H9 (cell line): ENCODE measurements at regions not wholly inside any gene's neighbourhood (a gene's known extent, or its start where the extent isn't known, plus 50 kb on each side); places are given as distances from the start of the nearest gene placed in this dataset.

Experiments
- DNase-seq: peaks from one replicate; pipeline ENCODE4 v3.0.0-alpha.2; 2017
- H2AFZ ChIP-seq: one replicate; pipeline ENCODE4 v1.6.1; 2013; ENCODE audit warnings: mild to moderate bottlenecking, low read length, control low read depth, moderate library complexity
- H2AK5ac ChIP-seq: 2 replicates; pipeline ENCODE4 v1.6.1; 2013; ENCODE audit warnings: low read length, control low read depth, mixed read lengths; ENCODE audit not compliant: insufficient read length
- H2BK120ac ChIP-seq: one replicate; pipeline ENCODE4 v1.6.1; 2013; ENCODE audit warnings: low read depth, mild to moderate bottlenecking, low read length, control low read depth, inconsistent platforms; ENCODE audit not compliant: poor library complexity, severe bottlenecking
- H2BK12ac ChIP-seq: 2 replicates; pipeline ENCODE4 v1.6.1; 2013; ENCODE audit warnings: low read length, control low read depth, mixed read lengths, low read depth; ENCODE audit not compliant: insufficient read length
- H2BK15ac ChIP-seq: 2 replicates; pipeline ENCODE4 v1.6.1; 2013; ENCODE audit warnings: low read depth, low read length, control low read depth
- H2BK20ac ChIP-seq: one replicate; pipeline ENCODE4 v1.6.1; 2013; ENCODE audit warnings: low read depth, mild to moderate bottlenecking, low read length, control low read depth, inconsistent platforms; ENCODE audit not compliant: poor library complexity, severe bottlenecking
- H2BK5ac ChIP-seq: 2 replicates; pipeline ENCODE4 v1.6.1; 2013; ENCODE audit warnings: low read length, control low read depth, mixed read lengths; ENCODE audit not compliant: insufficient read length
- H3K14ac ChIP-seq: 2 replicates; pipeline ENCODE4 v1.6.1; 2013; ENCODE audit warnings: low read length, control low read depth; ENCODE audit not compliant: insufficient read depth
- H3K18ac ChIP-seq: 2 replicates; pipeline ENCODE4 v1.6.1; 2013; ENCODE audit warnings: low read depth, mild to moderate bottlenecking, mixed read lengths, low read length, control low read depth; ENCODE audit not compliant: insufficient read length
- H3K23ac ChIP-seq: 2 replicates; pipeline ENCODE4 v1.6.1; 2013; ENCODE audit warnings: low read length, control low read depth, mixed read lengths, low read depth; ENCODE audit not compliant: insufficient read length
- H3K23me2 ChIP-seq: 2 replicates; pipeline ENCODE4 v1.6.1; 2013; ENCODE audit warnings: low read depth, mild to moderate bottlenecking, mixed read lengths, low read length, control low read depth; ENCODE audit not compliant: insufficient read length, poor library complexity, severe bottlenecking
- H3K27ac ChIP-seq: 2 replicates; pipeline ENCODE4 v1.5.1; 2013; ENCODE audit warnings: low read length, control low read depth, mixed read lengths, low read depth; ENCODE audit not compliant: insufficient read length
- H3K27me3 ChIP-seq: 2 replicates; pipeline ENCODE4 v1.6.1; 2013; ENCODE audit warnings: low read length, control low read depth, inconsistent platforms; ENCODE audit not compliant: insufficient read depth
- H3K4ac ChIP-seq: 2 replicates; pipeline ENCODE4 v1.6.1; 2013; ENCODE audit warnings: low read depth, mild to moderate bottlenecking, control low read depth, inconsistent platforms, low read length, moderate library complexity
- H3K4me1 ChIP-seq: 2 replicates; pipeline ENCODE4 v1.6.1; 2013; ENCODE audit warnings: low read length, control low read depth, inconsistent platforms; ENCODE audit not compliant: insufficient read depth
- H3K4me2 ChIP-seq: 2 replicates; pipeline ENCODE4 v1.6.1; 2013; ENCODE audit warnings: low read length, control low read depth, mixed read lengths; ENCODE audit not compliant: insufficient read length, insufficient read depth
- H3K56ac ChIP-seq: 2 replicates; pipeline ENCODE4 v1.6.1; 2013; ENCODE audit warnings: low read depth, mild to moderate bottlenecking, mixed read lengths, low read length, control low read depth; ENCODE audit not compliant: insufficient read length
- H3K79me1 ChIP-seq: 2 replicates; pipeline ENCODE4 v1.6.1; 2013; ENCODE audit warnings: low read depth, mild to moderate bottlenecking, moderate library complexity, low read length, control low read depth, inconsistent platforms; ENCODE audit not compliant: insufficient read depth, poor library complexity, severe bottlenecking
- H3K79me2 ChIP-seq: 2 replicates; pipeline ENCODE4 v1.6.1; 2013; ENCODE audit warnings: low read length, control low read depth, inconsistent platforms; ENCODE audit not compliant: insufficient read depth
- H3K9ac ChIP-seq: 2 replicates; pipeline ENCODE4 v1.6.1; 2013; ENCODE audit warnings: low read length, control low read depth, mixed read lengths; ENCODE audit not compliant: insufficient read length; ENCODE audit errors: extremely low read depth
- H3K9me3 ChIP-seq: one replicate; pipeline ENCODE4 v1.6.1; 2013; ENCODE audit warnings: low read depth, low read length, inconsistent platforms; ENCODE audit not compliant: control insufficient read depth
- H3T11ph ChIP-seq: one replicate; pipeline ENCODE4 v1.6.1; 2013; ENCODE audit warnings: mild to moderate bottlenecking, low read length, control low read depth, inconsistent platforms
- H4K20me1 ChIP-seq: one replicate; pipeline ENCODE4 v1.6.1; 2013; ENCODE audit not compliant: control insufficient read depth, insufficient read length, insufficient read depth
- H4K5ac ChIP-seq: 2 replicates; pipeline ENCODE4 v1.6.1; 2013; ENCODE audit warnings: low read depth, mild to moderate bottlenecking, mixed read lengths, low read length, control low read depth; ENCODE audit not compliant: insufficient read length
- H4K8ac ChIP-seq: replicated peaks from 2 replicates; pipeline ENCODE4 v1.6.1; 2013; ENCODE audit warnings: low read length, control low read depth, mixed read lengths, low read depth; ENCODE audit not compliant: insufficient read length
- H4K91ac ChIP-seq: 2 replicates; pipeline ENCODE4 v1.6.1; 2013; ENCODE audit warnings: low read depth, mild to moderate bottlenecking, moderate library complexity, mixed read lengths, low read length, control low read depth; ENCODE audit not compliant: insufficient read length
- H3K27ac Mint-ChIP-seq, 3 experiments: 2 replicates in 2 of 3; 3 replicates in 1 of 3; pipeline ENCODE4 v1.8.0; 2020 to 2021; ENCODE audit warnings: mixed read lengths in 3 of 3, mild to moderate bottlenecking in 1 of 3, moderate library complexity in 1 of 3
- H3K27me3 Mint-ChIP-seq: 2 replicates; pipeline ENCODE4 v1.8.0; 2021; ENCODE audit warnings: low read depth, mild to moderate bottlenecking, moderate library complexity, mixed read lengths
- H3K36me3 Mint-ChIP-seq, 3 experiments: 2 replicates in 2 of 3; 3 replicates in 1 of 3; pipeline ENCODE4 v1.8.0; 2020 to 2021; ENCODE audit warnings: low read depth in 3 of 3, mixed read lengths in 3 of 3; ENCODE audit not compliant: insufficient read depth in 1 of 3
- H3K4me1 Mint-ChIP-seq, 2 experiments: 2 replicates each; pipeline ENCODE4 v1.8.0; 2020; ENCODE audit warnings: mixed read lengths in 2 of 2
- H3K4me3 Mint-ChIP-seq, 2 experiments: 2 replicates in 1 of 2; 3 replicates in 1 of 2; pipeline ENCODE4 v1.8.0; 2020 to 2021; ENCODE audit warnings: mild to moderate bottlenecking in 2 of 2, mixed read lengths in 2 of 2, moderate library complexity in 1 of 2
- H3K9me3 Mint-ChIP-seq, 2 experiments: 2 replicates in 1 of 2; 3 replicates in 1 of 2; pipeline ENCODE4 v1.8.0; 2020; ENCODE audit warnings: mild to moderate bottlenecking in 2 of 2, mixed read lengths in 2 of 2, moderate library complexity in 1 of 2
- WGBS: extraction: QIAGEN DNeasy Blood & Tissue Kit; methylation state at CpG from one replicate; pipeline ENCODE4 v1.1.7; 2013; ENCODE audit warnings: missing lambda C conversion rate, low lambda C conversion rate, mixed read lengths; ENCODE audit not compliant: insufficient read length; ENCODE audit errors: extremely low coverage; 5-methylcytosine and 5-hydroxymethylcytosine counted together
- TF ChIP-seq, protein P1 (sequence below): fragments of 200-600 bp; sonication (generic); conservative IDR thresholded peaks from 3 replicates; pipeline ENCODE4 v1.8.0; 2021; ENCODE audit warnings: antibody characterized with exemption, mild to moderate bottlenecking

DNA sequence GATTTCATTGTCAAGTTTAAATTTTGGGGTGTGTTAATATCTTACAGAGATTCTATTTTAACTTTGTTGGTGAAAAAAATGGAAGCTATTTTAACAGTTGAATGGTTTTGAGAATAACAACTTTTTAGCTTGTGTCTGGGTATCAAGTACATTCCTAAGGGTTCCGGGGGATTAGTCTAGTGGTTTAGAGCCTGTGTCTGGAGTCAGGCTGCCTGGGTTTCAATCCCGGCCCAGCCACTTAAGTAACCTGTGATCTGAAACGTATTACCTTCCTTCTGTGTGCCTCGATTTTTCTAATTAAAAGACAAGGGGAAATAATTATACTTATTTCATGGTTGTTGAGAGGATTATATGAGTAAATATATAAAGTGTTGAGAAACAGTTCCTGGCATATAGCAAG lies 288.6 kb upstream of the NR3C2 start:
- H3K23me2 ChIP-seq, result no peaks in the 10 kb centered on the region
- no peak overlapping the region for H3K18ac ChIP-seq
- H3K4me1 ChIP-seq, result no peaks in the 10 kb centered on the region
- no peak overlapping the region for H4K91ac ChIP-seq
- H3K9me3 ChIP-seq, result no peaks in the 10 kb centered on the region
- no peak overlapping the region for H3K4ac ChIP-seq
- H3K27ac ChIP-seq, result no peak overlapping the region
- H3K27me3 ChIP-seq, result no peaks in the 10 kb centered on the region
- H4K20me1 ChIP-seq, result no peaks in the 10 kb centered on the region
- H2BK5ac ChIP-seq, result no peak overlapping the region
- no peak overlapping the region for H3K23ac ChIP-seq
- no peak overlapping the region for H2BK15ac ChIP-seq
- Mint-ChIP-seq H3K27me3 (no peaks in the 10 kb centered on the region), H3K4me3 (no peak overlapping the region), H3K9me3 (no peaks in the 10 kb centered on the region), H3K36me3 (no peaks in the 10 kb centered on the region), H3K27ac (no peak overlapping the region; a peak in 1 of 7 replicates), H3K4me1 (no peaks in the 10 kb centered on the region)
- DNase-seq, result no peak
- H4K5ac ChIP-seq, result no peak overlapping the region
- no peak overlapping the region for H3T11ph ChIP-seq
- WGBS, result no CpG with 5 or more reads among the region's 4 CpGs
- no peak overlapping the region for H2BK20ac ChIP-seq
- TF ChIP-seq, protein P1, sequence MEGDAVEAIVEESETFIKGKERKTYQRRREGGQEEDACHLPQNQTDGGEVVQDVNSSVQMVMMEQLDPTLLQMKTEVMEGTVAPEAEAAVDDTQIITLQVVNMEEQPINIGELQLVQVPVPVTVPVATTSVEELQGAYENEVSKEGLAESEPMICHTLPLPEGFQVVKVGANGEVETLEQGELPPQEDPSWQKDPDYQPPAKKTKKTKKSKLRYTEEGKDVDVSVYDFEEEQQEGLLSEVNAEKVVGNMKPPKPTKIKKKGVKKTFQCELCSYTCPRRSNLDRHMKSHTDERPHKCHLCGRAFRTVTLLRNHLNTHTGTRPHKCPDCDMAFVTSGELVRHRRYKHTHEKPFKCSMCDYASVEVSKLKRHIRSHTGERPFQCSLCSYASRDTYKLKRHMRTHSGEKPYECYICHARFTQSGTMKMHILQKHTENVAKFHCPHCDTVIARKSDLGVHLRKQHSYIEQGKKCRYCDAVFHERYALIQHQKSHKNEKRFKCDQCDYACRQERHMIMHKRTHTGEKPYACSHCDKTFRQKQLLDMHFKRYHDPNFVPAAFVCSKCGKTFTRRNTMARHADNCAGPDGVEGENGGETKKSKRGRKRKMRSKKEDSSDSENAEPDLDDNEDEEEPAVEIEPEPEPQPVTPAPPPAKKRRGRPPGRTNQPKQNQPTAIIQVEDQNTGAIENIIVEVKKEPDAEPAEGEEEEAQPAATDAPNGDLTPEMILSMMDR, result no peak
- no peak overlapping the region for H4K8ac ChIP-seq
- no peak overlapping the region for H2BK12ac ChIP-seq
- H3K79me1 ChIP-seq, result no peaks in the 10 kb centered on the region
- H3K56ac ChIP-seq, result no peak overlapping the region
- no peak overlapping the region for H2AFZ ChIP-seq
- no peak overlapping the region for H2BK120ac ChIP-seq
- H3K9ac ChIP-seq, result no peak overlapping the region
- H3K4me2 ChIP-seq, result no peak overlapping the region
- H3K14ac ChIP-seq, result no peak overlapping the region
- no peak overlapping the region for H2AK5ac ChIP-seq
- no peaks in the 10 kb centered on the region for H3K79me2 ChIP-seq
